GM19467 (cell line): ENCODE measurements at regions not wholly inside any gene's neighbourhood (a gene's known extent, or its start where the extent isn't known, plus 50 kb on each side); places are given as distances from the start of the nearest gene placed in this dataset.
A peak's percentile ranks its signal among the peaks of the same experiment; 100 is the strongest.

Source experiments
- ATAC-seq: cut with Tn5 transposase; IDR thresholded peaks from one replicate; pipeline ENCODE4 v1.9.1; 2021; ENCODE audit warnings: mild to moderate bottlenecking, moderate library complexity; ENCODE audit not compliant: unreplicated experiment

GRCh38 chr3:152516216-152516615 is 247.5 kb downstream of the MBNL1 start:
- no peak for ATAC-seq

GRCh38 chr3:152517502-152517901 is 248.8 kb downstream of the MBNL1 start:
- ATAC-seq, result no peak

DNA sequence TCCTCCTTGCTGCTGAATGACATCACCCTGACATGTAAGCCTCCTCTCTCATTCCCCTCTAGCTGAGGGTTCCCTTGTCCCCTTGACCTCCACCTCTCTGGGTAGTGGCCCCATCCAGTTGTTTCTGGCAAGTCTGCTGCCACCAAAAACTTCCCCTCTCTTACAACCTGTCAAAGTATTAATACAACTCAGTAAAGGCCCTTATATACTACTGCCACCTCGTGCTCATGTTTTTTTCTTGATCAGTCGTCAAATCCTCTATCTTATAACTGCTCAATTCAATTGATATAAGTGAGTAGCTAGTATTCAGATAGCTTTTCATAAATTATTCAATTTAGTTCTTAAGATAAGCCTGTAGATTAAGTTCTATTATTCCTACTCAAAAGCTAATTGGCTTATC is 249.6 kb downstream of the MBNL1 start:
- no peak for ATAC-seq

GRCh38 chr3:152519376-152519775 is 250.6 kb downstream of the MBNL1 start:
- no peak for ATAC-seq

DNA sequence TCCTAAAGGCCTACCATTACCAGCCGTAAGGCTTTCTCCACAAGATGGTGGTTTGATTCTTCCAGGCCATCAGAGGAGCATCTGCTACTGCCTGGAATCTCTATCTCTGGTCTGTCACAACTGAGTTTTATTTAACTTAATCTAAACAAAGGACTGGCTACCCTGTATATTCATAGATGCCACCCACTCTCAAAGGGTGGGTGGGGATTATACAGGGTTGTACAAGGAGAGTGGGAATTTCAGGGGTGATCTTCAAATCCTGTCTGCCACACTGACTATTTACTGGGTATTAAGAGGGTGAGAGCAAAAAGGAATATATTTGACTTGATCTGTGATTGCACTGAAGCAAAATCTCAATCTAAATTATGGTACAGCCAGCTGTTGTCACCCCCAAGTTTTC is 253.3 kb downstream of the MBNL1 start:
- no peak for ATAC-seq

DNA sequence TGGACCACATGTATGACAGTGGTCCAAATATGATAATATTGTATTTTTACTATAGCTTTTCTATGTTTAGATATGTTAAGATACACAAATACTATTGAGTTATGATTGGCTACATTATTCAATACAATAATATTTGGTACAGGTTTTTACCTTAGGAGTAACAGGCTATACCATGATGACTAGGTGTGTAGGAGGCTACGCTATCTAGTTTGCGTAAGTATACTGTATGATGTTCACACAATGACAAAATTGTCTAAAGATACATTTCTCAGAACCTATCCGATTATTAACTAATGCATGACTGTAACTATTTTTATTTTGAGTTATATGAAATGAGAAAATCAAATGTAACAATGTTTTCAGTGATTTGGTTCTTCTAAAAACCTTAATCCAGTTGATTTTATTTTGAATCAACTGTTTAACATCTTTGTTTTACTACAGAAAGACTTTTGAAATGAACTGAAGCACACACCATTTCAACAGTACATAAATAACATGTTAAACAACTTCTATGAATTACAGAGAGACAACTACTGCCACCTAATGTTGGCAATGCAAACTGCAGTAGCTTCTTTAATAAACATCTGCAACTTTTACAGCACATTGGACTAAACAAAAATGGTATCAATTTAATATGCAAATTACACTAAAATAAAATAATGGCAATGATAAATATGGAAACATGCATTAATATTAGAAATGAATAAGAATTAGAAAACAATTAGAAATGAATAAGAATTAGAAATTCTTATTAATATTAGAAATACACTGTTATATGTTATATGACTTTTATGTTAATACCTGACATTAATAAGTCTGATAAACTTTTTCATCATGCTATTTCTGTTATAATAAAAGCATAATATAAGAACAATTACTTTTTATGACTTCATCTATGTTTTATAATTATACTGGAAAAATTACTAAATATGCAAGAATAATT is 255.7 kb downstream of the MBNL1 start:
- no peak for ATAC-seq

DNA sequence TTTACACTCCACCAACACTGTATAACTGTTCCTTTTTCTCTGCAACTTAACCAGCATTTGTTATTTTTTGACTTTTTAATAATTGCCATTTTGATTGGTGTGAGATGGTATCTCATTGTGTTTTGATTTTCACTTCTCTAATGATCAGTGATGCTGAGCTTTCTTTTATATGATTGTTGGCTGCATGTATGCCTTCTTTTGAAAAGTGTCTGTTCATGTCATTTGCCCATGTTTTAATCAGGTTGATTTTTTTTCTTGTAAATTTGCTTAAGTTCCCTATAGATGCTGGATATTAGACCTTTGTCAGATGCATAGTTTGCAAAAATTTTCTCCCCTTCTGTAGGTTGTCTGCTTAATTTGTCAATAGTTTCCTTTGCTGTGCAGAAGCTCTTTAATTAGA is 263.0 kb downstream of the MBNL1 start:
- ATAC-seq, result no peak

GRCh38 chr3:152538518-152538917 is 269.8 kb downstream of the MBNL1 start:
- ATAC-seq, result no peak

- no peak for ATAC-seq
These were observed 270.5 kb downstream of the MBNL1 start for GRCh38 chr3:152539191-152539764.

DNA sequence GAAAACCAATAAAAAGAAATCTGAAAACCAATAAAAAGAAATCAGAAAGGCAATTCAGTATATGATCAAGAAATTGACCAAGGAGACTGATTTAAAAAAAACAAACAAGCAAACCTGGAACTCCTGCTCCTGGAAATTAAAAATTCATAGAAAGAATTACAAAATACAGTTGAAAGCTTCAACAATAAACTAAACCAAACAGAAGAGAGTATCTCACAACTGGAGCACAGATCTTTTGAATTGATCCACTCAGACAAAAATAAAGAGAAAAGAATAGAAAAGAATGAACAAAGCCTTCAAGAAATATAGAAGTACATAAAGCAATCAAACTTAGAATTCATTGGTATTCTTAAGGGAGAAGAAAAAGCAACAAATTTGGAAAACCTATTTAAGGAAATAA is 271.4 kb downstream of the MBNL1 start:
- no peak for ATAC-seq

GRCh38 chr3:152547153-152547552 is 278.4 kb downstream of the MBNL1 start:
- no peak for ATAC-seq

DNA sequence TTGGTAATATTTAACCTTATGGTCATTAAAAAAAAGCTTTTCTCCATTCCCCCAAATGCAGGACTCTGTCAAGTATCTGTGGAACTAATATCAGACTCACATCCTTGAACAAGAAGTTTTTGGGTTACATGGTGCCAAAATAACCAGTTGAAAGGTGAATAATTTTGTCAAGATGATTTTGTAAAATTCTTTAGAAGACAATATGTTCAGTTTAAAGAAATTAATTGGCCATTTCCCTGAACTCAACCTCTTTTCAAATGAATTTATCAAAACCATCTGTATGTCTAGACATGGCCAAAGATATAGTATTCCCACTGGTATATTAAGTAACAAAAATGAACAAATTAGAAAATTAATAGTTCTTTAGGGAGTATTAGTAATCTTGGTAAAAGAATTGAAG is 280.5 kb downstream of the MBNL1 start:
- ATAC-seq, result no peak

- no peak for ATAC-seq
These were observed 281.6 kb downstream of the MBNL1 start for GRCh38 chr3:152550284-152550683.

- ATAC-seq, result no peak
These were observed 280.0 kb upstream of the P2RY1 start for GRCh38 chr3:152554980-152555379.

DNA sequence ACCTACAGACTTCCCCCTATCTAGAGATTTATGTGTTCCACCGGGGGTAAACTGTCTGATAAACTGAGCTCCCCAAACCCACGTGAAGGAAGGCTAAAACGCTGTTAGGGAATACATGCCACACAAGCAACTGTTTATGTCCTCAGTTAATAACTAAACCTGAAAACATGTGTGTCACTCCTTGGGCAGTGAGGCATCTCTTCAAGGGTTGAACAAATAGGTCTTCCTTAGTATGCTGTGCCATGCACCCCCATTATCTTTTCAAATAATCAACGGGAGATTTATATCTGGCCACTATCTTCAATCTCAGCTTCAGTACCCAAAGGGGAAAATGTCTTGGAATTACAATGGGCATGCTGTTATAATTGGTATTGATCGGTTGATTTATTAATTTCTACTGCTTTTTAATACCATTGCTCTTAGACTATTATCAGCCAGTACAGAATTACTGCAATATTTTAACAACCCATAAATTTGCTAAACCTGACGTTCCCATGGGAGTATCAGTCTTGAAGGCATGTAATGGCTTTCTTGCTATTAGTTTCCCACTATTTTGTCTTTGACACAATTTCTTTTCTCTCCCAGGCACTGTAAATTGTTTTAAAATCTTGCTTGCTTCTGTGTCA is 279.2 kb upstream of the P2RY1 start:
- ATAC-seq, result no peak

GRCh38 chr3:152556731-152557254 is 278.1 kb upstream of the P2RY1 start:
- peak; percentile 64 for ATAC-seq

DNA sequence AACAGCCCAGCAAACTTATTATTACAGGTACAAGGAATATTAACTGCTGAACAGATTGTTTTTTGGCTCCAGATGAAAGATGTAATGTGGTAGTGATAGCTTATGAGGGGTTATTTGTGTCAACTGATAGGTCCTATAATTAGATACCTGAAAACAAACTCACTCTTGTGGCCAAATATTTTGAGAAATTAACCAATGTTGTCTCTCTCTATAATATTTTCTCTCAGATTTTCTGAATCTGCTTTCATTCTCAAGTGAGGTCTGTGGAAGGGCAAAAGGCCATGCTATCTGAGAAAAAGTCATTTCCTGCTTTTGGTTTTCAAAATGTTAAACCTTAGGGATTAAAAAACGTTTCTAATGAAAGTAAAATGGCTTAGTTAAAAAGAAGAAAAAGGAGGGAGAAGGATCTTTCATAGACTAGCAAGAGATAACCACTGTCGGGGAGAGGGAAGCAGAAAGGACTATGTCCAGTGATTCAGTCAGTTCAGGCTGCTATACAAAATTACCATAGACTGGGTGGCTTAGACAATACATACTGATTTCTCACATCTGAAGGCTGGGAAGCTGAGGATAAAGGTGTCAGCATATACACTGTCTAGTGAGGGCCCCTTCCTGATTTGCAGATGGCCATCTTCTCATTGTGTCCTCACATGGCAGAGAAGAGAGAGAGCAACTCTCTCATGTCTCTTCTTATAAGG is 277.5 kb upstream of the P2RY1 start:
- peak; percentile 56 for ATAC-seq

- ATAC-seq, result no peak
These were observed 276.5 kb upstream of the P2RY1 start for GRCh38 chr3:152558386-152558785.

GRCh38 chr3:152559246-152559645 is 275.7 kb upstream of the P2RY1 start:
- ATAC-seq, result no peak

DNA sequence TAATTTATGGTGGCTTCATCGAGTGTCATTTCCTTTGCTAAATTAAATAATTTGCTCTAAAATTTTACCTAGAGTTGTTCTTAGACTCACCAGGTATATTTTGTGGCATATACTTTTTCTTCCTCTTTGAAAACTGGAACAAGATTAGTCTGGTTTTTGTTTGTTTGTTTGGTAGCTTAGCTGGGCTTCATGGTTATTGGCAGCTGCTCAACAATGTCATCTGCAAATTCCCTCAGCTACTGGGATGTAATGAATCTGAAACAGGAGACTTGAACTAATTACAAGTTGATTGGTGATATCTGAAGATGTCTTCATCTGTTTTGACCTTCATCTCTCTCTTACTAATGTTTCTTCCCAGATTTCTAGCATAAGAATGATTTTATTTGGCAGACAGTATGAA is 270.5 kb upstream of the P2RY1 start:
- no peak for ATAC-seq

DNA sequence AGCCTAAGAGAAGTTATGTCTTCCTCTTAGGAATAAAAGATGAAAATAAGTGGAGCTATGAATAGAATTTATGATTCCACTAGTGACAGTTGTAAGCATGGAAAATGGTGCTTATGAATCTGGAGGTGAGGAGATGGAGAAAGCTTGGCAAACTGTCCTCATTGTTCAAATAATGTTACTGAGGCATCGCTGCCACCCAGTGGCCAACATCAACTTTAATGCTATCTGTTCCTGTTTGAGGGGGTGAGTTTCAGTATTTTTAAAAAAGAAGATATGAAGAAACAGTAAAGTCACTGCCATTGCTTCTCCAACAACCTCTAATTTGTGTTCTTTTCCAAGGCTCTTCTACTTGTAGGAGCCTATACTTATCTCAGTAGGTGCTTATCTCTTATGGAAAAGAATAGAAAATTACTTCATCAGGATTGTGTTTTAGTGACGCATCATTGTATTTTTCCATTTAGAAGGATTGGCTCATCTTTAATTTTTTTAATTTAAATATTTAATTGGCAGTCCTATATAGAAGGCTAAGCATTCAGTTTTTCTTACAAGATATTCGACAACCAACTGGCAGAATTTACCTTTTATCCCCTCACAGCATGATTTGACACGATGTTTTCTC is 260.4 kb upstream of the P2RY1 start:
- ATAC-seq, result no peak
